HUES48 (cell line): ENCODE measurements at regions not wholly inside any gene's neighbourhood (a gene's known extent, or its start where the extent isn't known, plus 50 kb on each side); places are given as distances from the start of the nearest gene placed in this dataset.

Source experiments
- H3K27ac ChIP-seq: one replicate; pipeline ENCODE4 v1.7.0; 2013; ENCODE audit warnings: low read depth, low read length, inconsistent platforms
- H3K27me3 ChIP-seq: 2 replicates; pipeline ENCODE4 v1.6.1; 2013; ENCODE audit warnings: mild to moderate bottlenecking, low read length; ENCODE audit not compliant: control insufficient read depth, insufficient read depth
- H3K36me3 ChIP-seq: 2 replicates; pipeline ENCODE4 v1.6.1; 2013; ENCODE audit warnings: low read length; ENCODE audit not compliant: control insufficient read depth, insufficient read depth
- H3K4me1 ChIP-seq: 2 replicates; pipeline ENCODE4 v1.6.1; 2013; ENCODE audit warnings: mild to moderate bottlenecking, low read length; ENCODE audit not compliant: control insufficient read depth, insufficient read depth
- H3K4me3 ChIP-seq: 2 replicates; pipeline ENCODE4 v1.5.1; 2013; ENCODE audit warnings: mild to moderate bottlenecking, low read depth, low read length
- H3K9ac ChIP-seq: 2 replicates; pipeline ENCODE4 v1.6.1; 2013; ENCODE audit warnings: mild to moderate bottlenecking, low read depth, low read length, moderate library complexity
- H3K9me3 ChIP-seq: 2 replicates; pipeline ENCODE4 v1.6.1; 2013; ENCODE audit warnings: low read length; ENCODE audit not compliant: control insufficient read depth, insufficient read depth

GRCh38 chr6:101108286-101108685 lies 227.2 kb upstream of the ASCC3 start:
- Histone ChIP-seq H3K4me1 (no peaks in the 10 kb centered on the region), H3K27me3 (no peaks in the 10 kb centered on the region), H3K4me3 (no peak overlapping the region), H3K36me3 (no peaks in the 10 kb centered on the region), H3K9me3 (no peaks in the 10 kb centered on the region), H3K27ac (no peak overlapping the region), H3K9ac (no peak overlapping the region)

GRCh38 chr6:101110814-101111213 lies 229.7 kb upstream of the ASCC3 start:
- no peak overlapping the region for H3K4me3 ChIP-seq
- no peak overlapping the region for H3K9ac ChIP-seq
- H3K4me1 ChIP-seq = no peaks in the 10 kb centered on the region
- H3K27ac ChIP-seq = no peak overlapping the region
- no peaks in the 10 kb centered on the region for H3K36me3 ChIP-seq
- no peaks in the 10 kb centered on the region for H3K9me3 ChIP-seq
- H3K27me3 ChIP-seq = no peaks in the 10 kb centered on the region

- Histone ChIP-seq H3K36me3 (no peaks in the 10 kb centered on the region), H3K27ac (no peak overlapping the region), H3K9ac (no peak overlapping the region), H3K4me3 (no peak overlapping the region), H3K9me3 (no peaks in the 10 kb centered on the region), H3K4me1 (peaks cover 16% of the 10 kb centered on the region), H3K27me3 (no peaks in the 10 kb centered on the region)
Observed at GRCh38 chr6:101113468-101114260, 232.5 kb upstream of the ASCC3 start.

DNA sequence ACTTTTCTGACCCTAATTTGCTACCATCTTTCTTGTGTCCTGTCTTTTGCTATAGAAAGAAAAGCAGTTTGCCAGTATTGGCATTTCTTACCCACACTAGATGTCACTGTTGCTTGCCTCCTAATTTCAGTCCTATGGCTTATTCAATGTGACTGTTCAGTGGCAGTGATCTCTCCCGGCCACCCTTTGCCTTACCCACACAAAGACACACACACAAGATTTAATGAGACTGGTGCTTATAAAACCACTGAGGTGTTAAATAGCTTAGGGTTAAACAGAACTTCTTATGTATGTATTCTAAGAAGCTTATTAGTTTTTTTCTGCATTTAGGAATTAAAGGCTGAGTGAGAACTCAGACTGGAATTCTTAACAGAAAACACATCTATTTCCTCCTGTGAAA lies 233.6 kb upstream of the ASCC3 start:
- Histone ChIP-seq H3K9ac (no peak overlapping the region), H3K4me3 (no peak overlapping the region), H3K27me3 (no peaks in the 10 kb centered on the region)

GRCh38 chr6:101116337-101116736 lies 235.2 kb upstream of the ASCC3 start:
- Histone ChIP-seq H3K27me3 (no peaks in the 10 kb centered on the region), H3K9ac (no peak overlapping the region), H3K4me1 (peaks cover 16% of the 10 kb centered on the region), H3K4me3 (no peak overlapping the region), H3K27ac (no peak overlapping the region), H3K9me3 (no peaks in the 10 kb centered on the region), H3K36me3 (no peaks in the 10 kb centered on the region)

More for the DNA sequence above, 233.6 kb upstream of the ASCC3 start:
- no peaks in the 10 kb centered on the region for H3K9me3 ChIP-seq
- peaks cover 16% of the 10 kb centered on the region for H3K4me1 ChIP-seq
- no peaks in the 10 kb centered on the region for H3K36me3 ChIP-seq
- H3K27ac ChIP-seq = no peak overlapping the region

- peaks cover 16% of the 10 kb centered on the region for H3K4me1 ChIP-seq
- H3K9ac ChIP-seq = no peak overlapping the region; the same call in 1 of the 2 replicates
- no peak overlapping the region for H3K27ac ChIP-seq
- no peaks in the 10 kb centered on the region for H3K27me3 ChIP-seq
- H3K9me3 ChIP-seq = no peaks in the 10 kb centered on the region
- no peaks in the 10 kb centered on the region for H3K36me3 ChIP-seq
- peak overlapping the region; percentile 37; the same call in 1 of the 2 replicates for H3K4me3 ChIP-seq
Observed at GRCh38 chr6:101117393-101118135, 236.4 kb upstream of the ASCC3 start.

DNA sequence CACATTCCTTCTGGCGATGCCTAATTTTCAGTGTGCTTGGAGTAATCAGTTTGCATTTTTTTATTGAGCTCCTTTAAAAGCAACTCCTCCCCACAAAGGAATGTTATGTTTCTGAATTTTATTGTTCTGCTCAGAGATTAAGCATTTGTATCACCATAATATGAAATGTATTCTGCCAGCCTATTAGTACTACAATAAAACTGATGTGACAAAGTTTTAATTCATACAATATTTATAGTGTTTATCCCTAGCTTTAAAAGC lies 236.9 kb upstream of the ASCC3 start:
- Histone ChIP-seq H3K4me1 (peaks cover 16% of the 10 kb centered on the region), H3K27me3 (no peaks in the 10 kb centered on the region), H3K27ac (no peak overlapping the region), H3K36me3 (no peaks in the 10 kb centered on the region), H3K4me3 (no peak overlapping the region), H3K9me3 (no peaks in the 10 kb centered on the region), H3K9ac (no peak overlapping the region)

DNA sequence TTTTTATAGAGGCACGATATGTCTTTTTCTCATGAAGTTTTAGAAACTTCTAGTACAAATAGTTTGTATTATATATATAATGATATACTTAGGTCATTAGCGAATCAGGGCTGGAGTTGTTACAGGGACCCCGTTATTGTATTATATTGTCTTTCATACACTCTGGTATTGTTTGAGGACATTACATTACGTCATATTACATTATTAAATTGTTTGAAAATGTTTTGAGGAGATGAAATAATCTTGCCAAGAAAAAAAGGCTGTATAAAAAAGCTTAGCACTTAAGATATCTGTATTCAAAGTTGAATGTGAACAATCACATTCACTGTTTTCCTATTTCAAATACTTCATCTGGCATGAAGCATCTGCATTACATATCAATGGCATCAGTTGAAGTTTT lies 239.6 kb upstream of the ASCC3 start:
- no peaks in the 10 kb centered on the region for H3K9me3 ChIP-seq
- H3K4me3 ChIP-seq = no peak overlapping the region
- H3K27me3 ChIP-seq = no peaks in the 10 kb centered on the region
- H3K27ac ChIP-seq = no peak overlapping the region
- peaks cover 16% of the 10 kb centered on the region for H3K4me1 ChIP-seq
- H3K9ac ChIP-seq = no peak overlapping the region
- no peaks in the 10 kb centered on the region for H3K36me3 ChIP-seq

GRCh38 chr6:101125380-101125971 lies 244.3 kb upstream of the ASCC3 start:
- H3K27me3 ChIP-seq = no peaks in the 10 kb centered on the region
- H3K27ac ChIP-seq = no peak overlapping the region
- no peak overlapping the region for H3K4me3 ChIP-seq
- no peaks in the 10 kb centered on the region for H3K36me3 ChIP-seq
- no peak overlapping the region for H3K9ac ChIP-seq
- no peaks in the 10 kb centered on the region for H3K4me1 ChIP-seq
- H3K9me3 ChIP-seq = no peaks in the 10 kb centered on the region

- Histone ChIP-seq H3K4me1 (no peaks in the 10 kb centered on the region), H3K9me3 (no peaks in the 10 kb centered on the region), H3K27me3 (no peaks in the 10 kb centered on the region), H3K27ac (no peak overlapping the region), H3K36me3 (no peaks in the 10 kb centered on the region), H3K4me3 (no peak overlapping the region), H3K9ac (no peak overlapping the region)
Observed at GRCh38 chr6:101126501-101126900, 245.4 kb upstream of the ASCC3 start.

GRCh38 chr6:101129851-101130250 lies 248.7 kb upstream of the ASCC3 start:
- H3K36me3 ChIP-seq = no peaks in the 10 kb centered on the region
- H3K4me1 ChIP-seq = no peaks in the 10 kb centered on the region
- H3K27ac ChIP-seq = no peak overlapping the region
- no peaks in the 10 kb centered on the region for H3K27me3 ChIP-seq
- no peaks in the 10 kb centered on the region for H3K9me3 ChIP-seq
- H3K9ac ChIP-seq = no peak overlapping the region
- no peak overlapping the region for H3K4me3 ChIP-seq
